ENCODE measurements at regions not wholly inside any gene's neighbourhood (a gene's known extent, or its start where the extent isn't known, plus 50 kb on each side); places are given as distances from the start of the nearest gene placed in this dataset.

DNA sequence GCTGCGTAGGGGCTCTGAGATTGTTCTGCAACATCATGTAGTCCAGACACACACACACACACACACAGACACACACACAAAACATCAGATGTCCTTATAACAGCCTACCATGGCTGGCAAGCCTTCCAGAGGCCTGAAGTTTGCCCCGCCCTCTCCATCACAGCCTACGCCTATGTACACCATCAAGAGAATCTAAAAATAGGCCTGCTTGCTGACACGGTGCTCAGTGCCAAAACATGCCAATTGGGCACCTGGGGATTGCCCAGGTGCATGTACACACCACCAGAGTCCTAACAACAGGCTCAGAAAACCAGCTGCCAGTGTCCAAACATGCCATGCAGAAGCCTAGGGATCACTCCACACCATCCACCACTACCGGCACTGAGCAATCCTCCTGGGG lies 391.7 kb upstream of the SPTLC3 start:
- TF ChIP-seq RAD21 (IDR thresholded peaks at IDR 0.05) (no peak), TAF1 (conservative IDR thresholded peaks at IDR 0.05) (no peak), CTCF (IDR thresholded peaks at IDR 0.05; ENCODE audit: low read depth, low read length, missing input control) (no peak), SP1 (IDR thresholded peaks at IDR 0.05) (no peak), REST (IDR thresholded peaks at IDR 0.05) (no peak)
- TF ChIP-seq, protein P1, sequence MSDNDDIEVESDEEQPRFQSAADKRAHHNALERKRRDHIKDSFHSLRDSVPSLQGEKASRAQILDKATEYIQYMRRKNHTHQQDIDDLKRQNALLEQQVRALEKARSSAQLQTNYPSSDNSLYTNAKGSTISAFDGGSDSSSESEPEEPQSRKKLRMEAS (IDR thresholded peaks at IDR 0.05), result no peak
